ENCODE measurements at regions not wholly inside any gene's neighbourhood (a gene's known extent, or its start where the extent isn't known, plus 50 kb on each side); places are given as distances from the start of the nearest gene placed in this dataset.
"Not testable (repeated sequence)": the region's sequence is repeated elsewhere in the genome, so short reads cannot be mapped to it uniquely, and the experiment has no call there.

GRCh38 chr9:7615344-7615743 is 184.2 kb downstream of the DMAC1 start:
- no peak for DNase-seq

GRCh38 chr9:7613931-7614330 is 185.6 kb downstream of the DMAC1 start:
- DNase-seq: no peak

- no peak for DNase-seq
These were observed 191.3 kb downstream of the DMAC1 start for GRCh38 chr9:7608261-7608660.

GRCh38 chr9:7607421-7607820 is 192.2 kb downstream of the DMAC1 start:
- DNase-seq: no peak

- no peak for DNase-seq
These were observed 193.0 kb downstream of the DMAC1 start for GRCh38 chr9:7606591-7606990.

GRCh38 chr9:7601739-7602138 is 197.8 kb downstream of the DMAC1 start:
- no peak for DNase-seq

GRCh38 chr9:7597716-7598115 is 201.9 kb downstream of the DMAC1 start:
- no peak for DNase-seq

GRCh38 chr9:7592321-7593316 is 207.0 kb downstream of the DMAC1 start:
- no peak for DNase-seq

- DNase-seq: no peak
These were observed 208.1 kb downstream of the DMAC1 start for GRCh38 chr9:7591501-7591900.

- no peak for DNase-seq
These were observed 219.0 kb downstream of the DMAC1 start for GRCh38 chr9:7580568-7580967.

- no peak for DNase-seq
These were observed 220.2 kb downstream of the DMAC1 start for GRCh38 chr9:7579351-7579750.

- no peak for DNase-seq
These were observed 220.6 kb downstream of the DMAC1 start for GRCh38 chr9:7578951-7579350.

GRCh38 chr9:7570107-7570720 is 229.4 kb downstream of the DMAC1 start:
- DNase-seq: peak; percentile 62

- DNase-seq: no peak
These were observed 231.9 kb downstream of the DMAC1 start for GRCh38 chr9:7567687-7568086.

GRCh38 chr9:7561527-7562080 is 238.0 kb downstream of the DMAC1 start:
- no peak for DNase-seq

- no peak for DNase-seq
These were observed 238.8 kb downstream of the DMAC1 start for GRCh38 chr9:7560669-7561305.

GRCh38 chr9:7554699-7555098 is 244.9 kb downstream of the DMAC1 start:
- DNase-seq: no peak

- not testable (repeated sequence) for DNase-seq
These were observed 246.9 kb downstream of the DMAC1 start for GRCh38 chr9:7552706-7553105.

- no peak for DNase-seq
These were observed 250.3 kb downstream of the DMAC1 start for GRCh38 chr9:7549249-7549648.

GRCh38 chr9:7546261-7546660 is 253.3 kb downstream of the DMAC1 start:
- no peak for DNase-seq

GRCh38 chr9:7545371-7546165 is 254.0 kb downstream of the DMAC1 start:
- no peak for DNase-seq

GRCh38 chr9:7542693-7543092 is 256.9 kb downstream of the DMAC1 start:
- DNase-seq: no peak

GRCh38 chr9:7542126-7542525 is 257.5 kb downstream of the DMAC1 start:
- DNase-seq: no peak

Measured in NCI-H748 treated with DMSO at 0.1 percent for 48 hours (cell line).